ENCODE measurements at regions not wholly inside any gene's neighbourhood (a gene's known extent, or its start where the extent isn't known, plus 50 kb on each side); places are given as distances from the start of the nearest gene placed in this dataset.

- no peaks in the 10 kb centered on the region for H3K27me3 ChIP-seq (replicated peaks; ENCODE audit: control insufficient read depth, insufficient read depth, low read length)
- TF ChIP-seq CTCF (IDR thresholded peaks at IDR 0.05; ENCODE audit: insufficient read depth in 1 of 2, low read depth in 1 of 2, low read length in 1 of 2, severe bottlenecking in 1 of 2, unreplicated experiment in 1 of 2): no peak
- ChIA-PET POLR2A (no interaction called here), CTCF (no interaction called here)
- Mint-ChIP-seq H3K4me3 (ENCODE audit: unreplicated experiment) (no peak overlapping the region), H3K27me3 (ENCODE audit: insufficient read depth, unreplicated experiment) (peaks cover 19% of the 10 kb centered on the region), H3K27ac (ENCODE audit: unreplicated experiment) (no peak overlapping the region), H3K36me3 (ENCODE audit: insufficient read depth, unreplicated experiment) (no peaks in the 10 kb centered on the region), H3K9me3 (ENCODE audit: unreplicated experiment) (no peaks in the 10 kb centered on the region), H3K4me1 (ENCODE audit: low read depth, unreplicated experiment) (no peaks in the 10 kb centered on the region)
- no peaks in the 10 kb centered on the region for H3K36me3 ChIP-seq (ENCODE audit: control insufficient read depth, insufficient read depth, low read length)
- no TSS peak for BruUV-seq (replicated peaks)
- DNase-seq: no peak
- no peaks in the 10 kb centered on the region for H3K9me3 ChIP-seq
- no peaks in the 10 kb centered on the region for H3K4me1 ChIP-seq
- intact Hi-C loops (cut with micrococcal nuclease; ENCODE audit: unreplicated experiment): no loop called here
- H3K4me3 ChIP-seq (ENCODE audit: low read depth, low read length): no peak overlapping the region
Observed at GRCh38 chr1:29523576-29523975, 287.3 kb downstream of the PTPRU start.

- ChIA-PET POLR2A (no interaction called here), CTCF (no interaction called here)
- H3K9me3 ChIP-seq: no peaks in the 10 kb centered on the region
- DNase-seq: no peak
- Mint-ChIP-seq H3K27ac (ENCODE audit: unreplicated experiment) (no peak overlapping the region), H3K9me3 (ENCODE audit: unreplicated experiment) (no peaks in the 10 kb centered on the region), H3K36me3 (ENCODE audit: insufficient read depth, unreplicated experiment) (no peaks in the 10 kb centered on the region), H3K4me1 (ENCODE audit: low read depth, unreplicated experiment) (no peaks in the 10 kb centered on the region), H3K27me3 (ENCODE audit: insufficient read depth, unreplicated experiment) (peaks cover 19% of the 10 kb centered on the region), H3K4me3 (ENCODE audit: unreplicated experiment) (no peak overlapping the region)
- no peaks in the 10 kb centered on the region for H3K27me3 ChIP-seq (replicated peaks; ENCODE audit: control insufficient read depth, insufficient read depth, low read length)
- BruUV-seq (replicated peaks): no TSS peak
- TF ChIP-seq CTCF (IDR thresholded peaks at IDR 0.05; ENCODE audit: insufficient read depth in 1 of 2, low read depth in 1 of 2, low read length in 1 of 2, severe bottlenecking in 1 of 2, unreplicated experiment in 1 of 2): no peak
- H3K4me1 ChIP-seq: no peaks in the 10 kb centered on the region
- no peak overlapping the region for H3K4me3 ChIP-seq (ENCODE audit: low read depth, low read length)
- intact Hi-C loops (cut with micrococcal nuclease; ENCODE audit: unreplicated experiment): no loop called here
- H3K36me3 ChIP-seq (ENCODE audit: control insufficient read depth, insufficient read depth, low read length): no peaks in the 10 kb centered on the region
Observed at GRCh38 chr1:29523136-29523535, 286.8 kb downstream of the PTPRU start.

- H3K27me3 Mint-ChIP-seq (ENCODE audit: insufficient read depth, unreplicated experiment): peaks cover 18% of the 10 kb centered on the region
- no peaks in the 10 kb centered on the region for H3K4me1 ChIP-seq
- no peak for DNase-seq
- H3K4me1 Mint-ChIP-seq (ENCODE audit: low read depth, unreplicated experiment): no peaks in the 10 kb centered on the region
- ChIA-PET CTCF (no interaction called here), POLR2A (no interaction called here)
- intact Hi-C loops (cut with micrococcal nuclease; ENCODE audit: unreplicated experiment): no loop called here
- no peaks in the 10 kb centered on the region for H3K36me3 ChIP-seq (ENCODE audit: control insufficient read depth, insufficient read depth, low read length)
- no peaks in the 10 kb centered on the region for H3K9me3 ChIP-seq
- BruUV-seq (replicated peaks): no TSS peak
- no peaks in the 10 kb centered on the region for H3K9me3 Mint-ChIP-seq (ENCODE audit: unreplicated experiment)
- TF ChIP-seq CTCF (IDR thresholded peaks at IDR 0.05; ENCODE audit: insufficient read depth in 1 of 2, low read depth in 1 of 2, low read length in 1 of 2, severe bottlenecking in 1 of 2, unreplicated experiment in 1 of 2): no peak
- H3K27me3 ChIP-seq (replicated peaks; ENCODE audit: control insufficient read depth, insufficient read depth, low read length): no peaks in the 10 kb centered on the region
- H3K27ac Mint-ChIP-seq (ENCODE audit: unreplicated experiment): no peak overlapping the region
- H3K36me3 Mint-ChIP-seq (ENCODE audit: insufficient read depth, unreplicated experiment): no peaks in the 10 kb centered on the region
- H3K4me3 Mint-ChIP-seq (ENCODE audit: unreplicated experiment): no peak overlapping the region
- no peak overlapping the region for H3K4me3 ChIP-seq (ENCODE audit: low read depth, low read length)
Observed at GRCh38 chr1:29521811-29522580, 285.7 kb downstream of the PTPRU start.
